Activated gamma-delta T cell treated with anti-CD3 and anti-CD28 coated beads, Interleukin-2, amount 50 U/mL, for 16 hours (primary cell): ENCODE measurements at regions not wholly inside any gene's neighbourhood (a gene's known extent, or its start where the extent isn't known, plus 50 kb on each side); places are given as distances from the start of the nearest gene placed in this dataset.
"Not testable (repeated sequence)": the region's sequence is repeated elsewhere in the genome, so short reads cannot be mapped to it uniquely, and the experiment has no call there.

Source experiments
- DNase-seq: peaks from one replicate; pipeline ENCODE4 v3.0.0-alpha.2; 2020; ENCODE audit warnings: low read depth

DNA sequence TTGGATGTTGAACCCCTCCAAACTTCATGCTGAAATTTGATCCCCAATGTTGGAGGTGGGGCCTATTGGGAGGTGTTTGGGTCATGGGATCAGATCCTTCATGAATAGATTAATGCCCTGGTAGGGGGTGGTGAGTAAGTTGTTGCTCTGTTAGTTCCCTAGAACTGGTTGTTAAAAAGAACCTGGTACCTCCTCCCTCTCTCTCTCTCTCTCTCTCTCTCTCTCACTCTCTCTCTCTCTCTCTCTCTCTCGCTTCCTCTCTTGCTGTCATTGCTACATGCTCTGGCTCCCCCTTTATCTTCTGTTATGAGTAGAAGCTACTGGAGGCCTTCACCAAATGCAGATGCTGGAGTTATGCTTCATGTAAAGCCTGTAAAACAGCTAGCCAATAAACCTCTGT lies 498.2 kb upstream of the NR5A2 start:
- DNase-seq: no peak

DNA sequence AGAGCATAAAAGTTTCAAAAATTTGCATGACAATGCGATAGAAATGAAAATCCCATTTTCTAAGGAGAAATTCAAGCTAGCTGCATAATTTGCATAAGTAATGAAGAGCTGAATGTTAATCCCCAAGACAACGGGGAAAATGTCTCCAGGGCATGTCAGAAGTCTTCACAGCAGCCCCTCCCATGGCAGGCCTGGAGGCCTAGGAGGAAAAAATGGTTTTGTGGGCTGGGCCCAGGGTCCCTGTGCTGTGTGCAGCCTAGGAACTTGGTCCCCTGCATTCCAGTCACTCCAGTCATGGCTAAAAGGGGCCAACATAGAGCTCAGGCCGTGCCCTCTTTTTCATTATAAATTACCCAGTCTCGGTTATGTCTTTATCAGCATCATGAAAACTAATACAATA lies 494.1 kb upstream of the NR5A2 start:
- DNase-seq: not testable (repeated sequence)

DNA sequence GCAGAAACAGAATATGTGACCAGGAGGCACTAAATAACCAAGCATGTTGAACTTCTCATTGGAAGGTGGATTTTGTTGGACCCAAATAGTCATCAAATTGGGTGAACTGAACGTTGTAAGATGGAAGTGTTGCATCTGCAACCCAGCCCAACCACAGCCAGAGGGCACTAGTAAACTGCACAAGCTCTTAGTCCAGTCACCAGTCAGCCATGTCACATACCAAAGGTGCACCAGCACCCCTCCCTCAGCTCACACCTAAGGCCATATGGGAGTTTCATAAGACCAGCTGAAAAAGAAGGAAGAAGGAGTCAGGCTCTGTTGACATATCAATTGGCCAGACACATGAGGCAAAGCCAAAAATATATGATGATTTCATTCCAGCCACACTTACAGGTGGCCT lies 481.7 kb upstream of the NR5A2 start:
- DNase-seq: no peak

DNA sequence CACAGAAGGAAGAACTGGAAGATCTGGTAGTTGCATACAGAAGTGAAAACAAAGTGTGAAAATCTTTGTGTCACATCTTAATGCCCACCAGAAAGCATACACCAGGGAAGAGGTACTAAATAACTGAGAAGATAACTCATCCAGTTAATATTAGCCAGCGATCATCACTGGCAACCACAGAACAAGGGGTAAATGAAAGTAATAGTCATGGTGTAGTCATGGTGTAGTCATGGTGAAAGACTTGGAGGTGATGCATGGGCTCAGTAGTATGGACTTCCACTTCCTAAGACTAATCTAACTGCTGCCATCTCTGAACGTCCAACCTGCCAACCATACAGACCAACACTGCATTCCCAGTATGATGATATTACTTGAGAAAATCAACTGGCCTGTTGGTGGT lies 481.2 kb upstream of the NR5A2 start:
- no peak for DNase-seq

DNA sequence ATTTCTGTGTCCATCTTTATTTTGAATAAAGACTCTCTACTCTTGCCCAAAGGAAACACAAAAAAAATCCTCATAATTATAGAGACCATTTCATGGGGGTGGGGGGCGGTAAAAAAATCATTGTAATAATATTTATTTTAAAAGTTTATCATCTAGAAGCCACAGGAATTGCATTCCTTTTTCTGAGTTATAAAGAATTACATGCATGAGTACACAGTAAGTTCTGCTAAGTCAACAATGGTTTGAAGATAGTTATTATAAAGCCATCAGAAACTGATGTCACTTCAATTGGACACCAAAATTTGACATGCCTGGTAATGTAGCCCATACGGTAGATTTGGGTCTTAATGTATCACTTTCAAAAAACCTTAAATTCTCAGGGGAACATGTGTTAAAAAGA lies 478.1 kb upstream of the NR5A2 start:
- DNase-seq: no peak

DNA sequence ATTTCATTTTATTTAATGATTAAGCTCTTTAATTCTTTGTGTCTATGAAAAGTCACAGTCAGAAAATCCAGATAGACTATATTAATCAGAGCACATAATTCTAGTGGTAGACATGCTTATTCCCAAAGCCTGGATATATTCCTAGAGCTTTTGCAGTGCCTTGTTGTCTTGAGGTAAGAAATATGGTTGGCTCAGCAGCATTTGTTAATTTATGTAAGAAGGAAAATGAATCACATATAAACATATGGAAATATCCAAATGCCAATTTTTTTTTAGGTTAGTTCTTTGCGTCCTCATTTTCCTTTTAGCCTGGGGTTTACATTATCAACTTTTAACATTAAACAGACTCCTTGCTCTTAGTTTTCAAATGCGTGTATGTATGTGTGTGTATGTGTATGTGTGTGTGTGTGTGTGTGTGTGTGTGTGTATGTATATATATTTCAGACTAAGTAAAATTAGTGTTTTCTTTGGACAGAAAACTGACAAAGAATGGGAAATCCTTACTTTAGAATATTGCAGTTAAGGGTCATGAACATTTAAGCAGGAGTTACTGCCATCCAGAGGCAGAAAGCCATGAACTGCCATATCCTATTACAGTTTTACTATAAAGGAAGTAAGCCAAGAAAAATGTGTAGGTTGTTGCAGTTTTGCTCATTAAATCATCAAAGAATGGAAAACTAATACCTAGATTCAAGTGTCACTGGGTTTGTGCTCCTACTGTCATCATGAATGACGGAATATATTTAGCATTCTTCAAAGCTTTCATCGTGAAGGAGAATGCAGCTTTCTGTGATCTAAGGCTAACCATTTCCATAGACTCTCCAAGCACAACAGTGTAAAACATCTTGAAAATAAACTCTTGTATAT lies 477.1 kb upstream of the NR5A2 start:
- DNase-seq: no peak

DNA sequence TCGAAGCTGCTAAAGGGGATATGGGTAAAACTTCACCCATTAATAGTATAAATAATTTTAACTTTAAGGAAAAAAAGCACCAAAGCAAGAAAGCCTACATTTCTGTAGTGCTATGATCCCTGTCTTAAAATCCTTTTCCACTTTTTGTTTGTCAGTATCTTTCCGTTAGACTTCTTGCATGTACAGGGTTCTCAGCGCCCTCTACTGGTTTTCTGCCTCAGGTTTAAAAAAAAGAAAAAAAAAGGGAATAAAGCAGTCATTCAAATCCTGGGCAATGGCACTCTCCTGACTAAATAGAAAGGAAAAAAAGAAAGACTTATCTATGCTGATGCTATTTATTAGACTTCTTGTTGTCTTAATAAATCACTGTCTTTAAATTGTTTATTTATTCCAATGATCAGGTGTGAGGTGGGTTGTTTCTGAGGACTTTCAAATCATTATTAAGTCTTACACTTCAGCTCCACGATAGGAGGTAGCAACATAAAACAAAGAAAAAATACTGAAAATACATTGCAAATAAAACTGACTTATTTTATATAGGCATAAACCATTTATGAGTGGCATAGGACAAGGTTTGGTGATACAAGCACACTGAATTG lies 475.4 kb upstream of the NR5A2 start:
- DNase-seq: no peak

DNA sequence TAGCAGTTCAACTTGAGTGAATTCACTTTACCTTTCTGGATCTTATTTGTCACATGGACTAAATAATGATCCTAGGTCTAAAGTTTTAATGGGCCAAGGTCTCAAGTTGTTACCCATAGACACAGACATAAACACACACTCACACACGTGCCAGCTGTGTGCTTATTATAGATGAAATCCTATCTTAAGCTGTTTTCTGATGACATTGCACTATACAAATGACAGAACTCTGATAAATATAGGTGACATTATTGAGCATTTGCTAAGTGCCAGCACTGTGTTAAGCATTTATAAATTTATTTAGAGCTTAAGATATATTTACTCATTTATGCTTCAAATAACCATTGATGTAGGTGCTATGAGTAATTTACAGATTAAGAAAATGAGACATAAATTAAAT lies 474.4 kb upstream of the NR5A2 start:
- DNase-seq: no peak

DNA sequence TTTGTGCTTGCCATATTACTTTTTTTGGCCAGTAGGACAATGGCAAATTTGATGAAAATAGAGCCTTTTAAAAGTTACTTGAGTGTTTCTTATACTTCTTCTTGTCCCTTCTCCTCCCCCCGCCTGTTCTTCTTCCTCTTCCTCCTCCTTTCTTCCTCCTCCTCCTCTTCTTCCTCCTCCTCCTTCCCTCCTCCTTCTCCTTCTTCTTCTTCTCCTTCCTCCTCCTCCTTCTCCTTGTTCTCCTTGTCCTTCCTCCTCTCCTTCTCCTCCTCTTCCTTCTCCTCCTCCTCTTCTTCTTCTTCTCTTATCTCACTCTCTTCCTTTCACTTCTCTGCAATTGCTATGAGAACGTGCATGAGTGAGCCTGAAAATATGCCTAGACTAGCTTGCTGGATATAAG lies 466.2 kb upstream of the NR5A2 start:
- no peak for DNase-seq

DNA sequence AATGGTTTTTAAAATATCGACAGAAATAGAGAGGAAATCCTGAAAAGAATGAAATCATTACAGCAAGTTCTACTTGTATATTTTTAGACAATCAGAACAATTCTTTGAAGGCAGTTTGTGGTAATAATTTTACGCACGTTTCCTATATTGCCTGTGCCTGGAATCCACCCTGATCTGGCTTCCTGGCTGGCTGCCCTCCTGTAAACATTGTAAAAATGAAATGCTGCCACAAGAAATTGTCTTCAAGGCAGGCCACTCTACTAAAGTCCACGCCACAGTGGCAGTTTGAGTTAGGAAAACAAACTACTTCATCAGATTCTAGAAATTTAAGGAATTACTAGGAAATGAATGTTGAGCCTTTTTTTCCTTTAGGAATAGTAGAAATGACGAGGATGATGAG lies 454.5 kb upstream of the NR5A2 start:
- no peak for DNase-seq

DNA sequence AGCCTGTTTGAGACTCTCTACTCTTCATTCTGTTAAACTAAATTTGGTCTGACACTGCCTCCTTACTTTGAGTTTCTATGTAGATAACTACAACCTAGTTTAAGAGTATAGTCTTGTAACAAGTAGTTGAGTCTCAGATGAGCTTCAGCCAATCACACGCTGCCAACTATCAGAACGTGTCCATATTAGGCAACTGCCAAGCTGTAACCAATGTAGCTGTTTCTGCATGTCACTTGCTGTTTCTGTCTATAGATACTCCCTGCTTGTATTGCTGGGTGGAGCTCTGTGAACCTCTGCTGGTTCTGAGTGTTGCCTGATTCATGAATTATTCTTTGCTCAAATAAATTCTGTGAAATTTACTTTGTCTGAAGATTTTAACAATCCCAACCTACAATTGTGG lies 452.6 kb upstream of the NR5A2 start:
- DNase-seq: no peak

DNA sequence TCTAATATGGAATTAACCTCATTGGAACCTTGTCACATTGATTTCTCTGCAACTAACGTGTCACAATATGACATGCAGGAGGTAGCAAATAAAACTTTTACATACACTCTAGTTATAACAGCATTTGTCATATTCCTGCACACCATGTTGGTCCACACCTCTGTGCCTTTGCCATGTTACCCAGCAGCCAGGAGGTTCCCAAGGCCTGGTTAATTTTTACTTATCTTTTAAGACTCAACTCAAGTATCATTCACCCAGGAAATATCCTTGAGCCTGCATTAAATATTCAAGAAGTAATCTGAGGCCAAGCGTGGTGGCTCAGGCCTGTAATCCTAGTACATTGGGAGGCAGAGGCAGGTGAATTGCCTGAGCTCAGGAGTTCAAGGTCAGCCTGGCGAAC lies 447.2 kb upstream of the NR5A2 start:
- no peak for DNase-seq

DNA sequence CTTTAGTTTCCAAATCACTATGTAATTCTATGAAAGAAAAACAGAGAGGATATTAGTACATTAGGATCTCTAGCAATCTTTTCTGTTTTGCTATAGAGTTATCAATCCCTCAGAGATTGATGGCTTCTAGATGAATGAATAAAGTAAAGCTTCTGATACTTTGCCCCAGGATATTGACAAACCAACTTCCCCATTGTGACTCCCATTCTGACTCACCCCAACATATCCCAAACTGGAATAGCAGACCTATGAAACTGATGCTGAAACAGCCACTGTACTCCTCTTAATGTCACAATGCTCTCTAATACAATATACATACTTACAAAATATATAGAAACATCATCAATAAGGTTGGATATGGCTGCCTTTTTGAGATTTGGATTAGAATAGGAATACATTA lies 442.1 kb upstream of the NR5A2 start:
- DNase-seq: no peak

DNA sequence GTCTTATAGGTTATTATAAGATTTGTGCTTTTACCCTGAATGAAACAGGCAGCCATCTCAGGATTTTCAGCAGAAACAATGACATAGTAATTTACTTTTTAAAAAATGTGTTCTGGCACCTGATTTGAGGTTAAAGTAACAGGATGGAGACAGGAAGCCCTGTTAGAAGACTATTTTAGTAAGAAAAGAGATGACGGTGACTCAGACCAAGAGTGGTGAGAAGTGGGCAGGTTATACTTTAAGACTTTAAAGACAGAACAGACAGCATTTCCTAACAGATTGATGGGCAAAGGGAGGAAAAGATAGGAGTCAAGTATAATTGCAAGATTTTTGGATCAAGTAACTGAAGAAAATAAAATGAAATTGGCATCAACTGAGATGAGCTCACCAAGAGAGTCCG lies 436.8 kb upstream of the NR5A2 start:
- no peak for DNase-seq

DNA sequence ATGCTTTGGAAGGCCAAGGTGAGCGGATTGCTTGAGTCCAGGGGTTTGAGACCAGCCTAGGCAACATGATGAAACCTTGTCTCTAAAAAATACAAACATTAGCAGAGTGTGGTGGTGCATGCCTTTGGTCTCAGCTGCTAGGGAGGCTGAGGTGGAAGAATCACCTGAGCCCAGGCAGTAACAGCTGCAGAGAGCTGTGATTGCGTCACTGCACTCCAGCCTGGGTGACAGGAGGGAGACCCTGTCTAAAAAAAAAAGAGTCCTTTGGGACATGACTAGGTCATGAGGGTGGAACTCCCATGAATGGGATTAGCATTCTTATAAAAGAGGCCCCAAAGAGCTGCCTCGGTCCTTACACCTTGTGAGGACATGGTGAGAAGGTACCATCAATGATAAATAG lies 436.0 kb upstream of the NR5A2 start:
- DNase-seq: no peak

DNA sequence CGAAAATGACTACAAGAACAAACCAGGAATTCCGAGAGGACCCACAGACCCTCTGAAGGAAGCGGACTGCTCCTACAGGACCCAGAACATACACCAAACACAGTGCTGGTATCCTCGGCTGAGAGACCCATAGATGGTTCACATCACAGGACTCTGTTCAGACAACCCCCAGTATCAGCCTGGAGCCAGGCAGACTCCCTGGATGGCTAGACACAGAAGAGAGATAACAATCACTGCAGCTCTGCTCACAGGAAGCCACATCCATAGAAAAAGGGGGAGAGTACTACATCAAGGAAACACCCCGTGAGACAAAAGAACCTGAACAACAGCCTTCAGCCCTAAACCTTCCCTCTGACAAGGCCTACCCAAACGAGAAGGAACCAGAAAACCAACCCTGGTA lies 434.0 kb upstream of the NR5A2 start:
- DNase-seq: no peak

DNA sequence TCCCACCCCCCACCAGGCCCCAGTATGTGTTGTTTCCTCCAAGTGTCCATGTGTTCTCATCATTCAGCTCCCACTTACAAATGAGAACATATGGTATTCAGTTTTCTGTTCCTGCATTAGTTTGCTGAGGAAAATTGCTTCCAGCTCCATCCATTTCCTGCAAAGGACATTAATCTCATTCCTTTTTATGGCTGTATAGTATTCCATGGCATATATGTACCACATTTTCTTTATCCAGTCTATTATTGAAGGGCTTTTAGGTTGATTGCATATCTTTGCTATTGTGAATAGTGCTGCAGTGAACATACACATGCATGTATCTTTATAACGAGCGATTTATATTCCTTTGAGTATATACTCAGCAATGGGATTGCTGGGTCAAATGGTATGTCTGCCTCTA lies 431.1 kb upstream of the NR5A2 start:
- DNase-seq: not testable (repeated sequence)

DNA sequence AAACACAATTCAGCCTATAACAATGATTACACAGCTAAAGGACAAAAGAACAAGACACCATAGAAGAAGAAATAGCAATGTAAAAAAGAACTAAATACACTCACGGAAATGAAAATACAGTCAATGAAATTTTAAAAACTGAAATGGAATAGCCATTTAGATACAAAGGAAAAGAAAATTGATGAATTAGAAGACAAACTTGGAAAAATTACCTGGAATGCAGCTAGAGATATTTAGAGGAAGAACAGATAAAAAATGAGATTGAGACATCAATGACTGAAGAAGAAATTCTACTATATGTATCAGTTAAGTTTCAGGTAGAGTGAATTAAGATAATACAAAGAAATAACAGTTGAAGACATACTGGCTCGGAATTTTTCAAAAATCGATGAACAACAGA lies 430.4 kb upstream of the NR5A2 start:
- DNase-seq: no peak

DNA sequence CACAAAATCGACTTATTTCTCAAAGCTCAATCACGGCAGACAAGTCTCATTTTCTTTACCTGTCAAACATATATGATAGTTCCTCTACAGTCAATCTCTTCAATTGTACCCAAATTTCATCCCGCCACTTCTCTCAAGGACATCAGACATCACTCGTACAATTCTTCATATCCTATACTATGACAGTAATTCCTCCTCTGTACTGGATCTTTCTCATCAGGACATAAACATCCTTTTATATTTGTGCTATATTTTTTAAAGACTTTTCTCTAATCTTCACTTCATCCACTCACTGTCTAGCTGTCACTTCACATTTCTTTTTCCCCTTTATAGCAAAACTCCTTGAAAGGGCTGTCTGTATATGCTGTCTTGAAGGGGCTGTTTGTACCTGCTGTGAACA lies 419.1 kb upstream of the NR5A2 start:
- no peak for DNase-seq

DNA sequence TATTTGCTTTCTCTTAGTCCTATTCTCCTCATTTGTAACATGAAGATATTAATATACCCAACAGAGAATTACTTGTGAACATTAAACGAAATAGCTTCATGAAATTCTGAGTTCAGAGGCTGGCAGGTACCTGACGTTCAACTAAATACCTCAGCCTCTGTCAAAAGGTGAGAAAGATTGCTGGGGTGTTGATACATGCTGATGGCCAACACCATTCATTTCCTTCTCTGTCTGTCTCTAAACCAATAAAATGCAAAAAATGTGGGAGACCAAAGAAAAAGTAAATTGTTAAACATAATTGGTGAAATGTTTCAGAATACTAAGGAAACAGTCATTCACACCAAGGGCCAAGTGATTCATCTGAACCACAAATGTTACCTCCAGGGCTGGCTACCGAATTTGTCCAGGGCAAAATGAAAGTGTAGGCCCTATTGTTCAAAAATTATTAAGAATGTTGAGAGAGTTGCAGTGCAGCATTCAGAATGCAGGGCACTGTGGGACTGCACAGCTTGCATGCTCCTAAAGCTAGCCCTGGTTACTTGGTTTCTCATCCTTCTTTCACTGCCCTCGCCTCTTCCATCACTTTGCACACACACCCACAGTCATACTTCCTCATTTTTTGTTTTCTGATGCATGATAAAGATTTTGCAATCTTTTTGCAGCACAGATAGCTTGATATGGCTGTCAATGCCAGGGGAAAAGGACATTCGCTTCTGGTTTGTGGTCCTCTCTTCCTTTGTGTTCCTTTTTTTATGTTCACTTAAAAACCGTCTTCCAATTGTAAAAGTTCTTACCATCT lies 414.3 kb upstream of the NR5A2 start:
- DNase-seq: no peak

DNA sequence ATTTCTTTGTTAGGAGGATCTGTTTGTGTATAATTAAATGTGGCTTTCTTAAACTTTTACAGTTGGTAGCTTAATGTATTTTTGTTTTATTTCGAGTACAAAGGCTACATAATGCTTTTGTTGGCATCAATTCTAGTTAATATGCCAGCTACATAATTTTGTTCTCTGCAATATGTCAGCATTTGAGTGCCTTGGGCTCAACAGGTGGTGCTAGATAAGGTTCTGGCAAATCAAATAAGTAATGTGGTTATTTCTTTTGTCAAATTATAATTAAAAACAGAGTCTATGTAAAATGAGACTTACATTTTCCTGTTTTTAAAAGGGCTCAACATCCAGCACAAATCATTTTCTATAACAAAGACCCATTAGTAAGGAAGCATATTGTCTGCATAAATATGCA lies 410.6 kb upstream of the NR5A2 start:
- DNase-seq: no peak

DNA sequence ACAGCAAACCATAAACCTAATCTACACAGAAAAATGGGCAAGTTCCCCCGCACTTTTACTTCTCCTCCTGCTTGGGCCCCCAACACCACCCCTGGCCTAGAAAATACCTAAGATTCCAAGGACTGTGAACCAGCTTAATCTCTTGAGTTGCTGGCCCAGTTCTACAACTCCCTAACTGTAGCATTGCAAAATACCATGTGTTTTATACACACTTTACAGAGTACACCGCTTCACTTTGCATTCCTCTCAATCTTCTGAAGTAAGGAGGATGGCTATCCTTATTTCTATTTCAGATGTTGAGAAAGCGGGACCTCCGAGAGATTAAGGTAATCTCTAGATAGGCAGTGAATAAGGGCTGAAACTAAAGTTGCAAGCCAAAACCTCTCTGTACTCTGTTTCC lies 408.3 kb upstream of the NR5A2 start:
- DNase-seq: no peak

DNA sequence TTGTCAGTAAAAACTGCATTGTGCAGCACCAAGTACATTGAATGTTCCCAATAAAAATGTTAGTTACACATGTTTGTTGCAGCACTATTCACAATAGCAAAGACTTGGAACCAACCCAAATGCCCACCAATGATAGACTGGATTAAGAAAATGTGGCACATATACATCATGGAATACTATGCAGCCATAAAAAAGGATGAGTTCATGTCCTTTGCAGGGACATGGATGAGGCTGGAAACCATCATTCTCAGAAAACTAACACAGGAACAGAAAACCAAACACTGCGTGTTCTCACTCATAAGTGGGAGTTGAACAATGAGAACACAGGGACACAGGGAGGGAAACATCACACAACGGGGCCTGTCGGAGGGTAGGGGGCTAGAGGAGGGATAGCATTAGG lies 401.3 kb upstream of the NR5A2 start:
- DNase-seq: not testable (repeated sequence)
